ENCODE measurements at regions not wholly inside any gene's neighbourhood (a gene's known extent, or its start where the extent isn't known, plus 50 kb on each side); places are given as distances from the start of the nearest gene placed in this dataset.

GRCh38 chr14:66345986-66346385, 140.2 kb upstream of the CCDC196 start:
- TF ChIP-seq CTCF (IDR thresholded peaks at IDR 0.05) (no peak), TEAD4 (IDR thresholded peaks at IDR 0.05; ENCODE audit: borderline replicate concordance, insufficient read depth) (no peak), EP300 (IDR thresholded peaks at IDR 0.05; ENCODE audit: borderline replicate concordance in 1 of 2, low read depth in 1 of 2, low read length in 1 of 2) (no peak)

All from SK-N-SH (cell line).